D341Med (cell line): ENCODE measurements at regions not wholly inside any gene's neighbourhood (a gene's known extent, or its start where the extent isn't known, plus 50 kb on each side); places are given as distances from the start of the nearest gene placed in this dataset.

Experiments
- DNase-seq: peaks from one replicate; pipeline ENCODE4 v3.0.0; 2012; ENCODE audit warnings: low spot score

DNA sequence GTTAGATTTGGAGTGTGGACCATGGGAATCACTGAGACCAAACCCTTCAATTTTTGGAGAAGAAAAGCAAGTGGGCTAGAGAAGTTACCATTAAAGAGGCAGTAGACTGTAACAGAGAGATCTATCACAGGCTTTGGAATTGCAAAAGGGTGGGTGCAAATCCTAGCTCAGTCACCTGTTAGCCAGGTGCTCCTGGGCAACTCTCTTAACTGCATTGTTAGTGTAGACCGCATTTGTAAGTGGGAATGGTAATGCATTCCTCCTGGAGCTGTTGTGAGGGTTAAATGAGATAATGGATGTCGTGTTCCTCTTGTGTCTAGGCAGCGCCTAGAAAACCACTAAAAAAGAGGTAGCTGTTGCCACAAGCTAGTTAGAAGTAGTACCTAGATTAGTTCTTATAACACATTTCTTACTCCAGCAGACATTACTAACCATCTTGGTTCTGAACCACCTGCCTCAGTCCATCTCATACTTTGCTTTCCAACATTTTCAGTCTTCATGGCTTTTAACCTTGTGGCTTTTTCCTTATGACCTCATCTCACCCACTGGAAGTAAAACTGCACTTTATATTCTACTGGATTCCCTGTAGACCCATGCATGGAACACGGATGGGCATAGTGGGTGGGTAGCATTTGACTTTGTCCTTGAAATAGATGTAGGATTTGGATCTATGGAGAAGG is 153.0 kb downstream of the HIPK3 start:
- no peak for DNase-seq
